WTC11 (cell line): ENCODE measurements at regions not wholly inside any gene's neighbourhood (a gene's known extent, or its start where the extent isn't known, plus 50 kb on each side); places are given as distances from the start of the nearest gene placed in this dataset.

Experiments used
- ELF4 ChIP-seq: sonication (generic); formaldehyde crosslinking; IDR thresholded peaks from 2 replicates; pipeline ENCODE4 v1.8.1; 2022; ENCODE audit warnings: low read depth, mild to moderate bottlenecking, moderate library complexity, missing genetic modification reagents
- FOXK1 ChIP-seq: sonication (generic); formaldehyde crosslinking; IDR thresholded peaks from 2 replicates; pipeline ENCODE4 v1.8.0; 2022; ENCODE audit warnings: mild to moderate bottlenecking, moderate library complexity, missing genetic modification reagents
- TCF7 ChIP-seq: sonication (generic); formaldehyde crosslinking; IDR thresholded peaks from 2 replicates; pipeline ENCODE4 v1.8.0; 2022; ENCODE audit warnings: mild to moderate bottlenecking, low read depth, missing genetic modification reagents, moderate library complexity
- ZBTB21 ChIP-seq: sonication (generic); formaldehyde crosslinking; IDR thresholded peaks from 2 replicates; pipeline ENCODE4 v1.8.1; 2023; ENCODE audit warnings: mild to moderate bottlenecking, missing genetic modification reagents, borderline replicate concordance
- TF ChIP-seq, protein P1 (sequence below): fragments of 200-600 bp; IDR thresholded peaks from 2 replicates; pipeline ENCODE4 v1.8.0; 2022; ENCODE audit warnings: antibody characterized with exemption

DNA sequence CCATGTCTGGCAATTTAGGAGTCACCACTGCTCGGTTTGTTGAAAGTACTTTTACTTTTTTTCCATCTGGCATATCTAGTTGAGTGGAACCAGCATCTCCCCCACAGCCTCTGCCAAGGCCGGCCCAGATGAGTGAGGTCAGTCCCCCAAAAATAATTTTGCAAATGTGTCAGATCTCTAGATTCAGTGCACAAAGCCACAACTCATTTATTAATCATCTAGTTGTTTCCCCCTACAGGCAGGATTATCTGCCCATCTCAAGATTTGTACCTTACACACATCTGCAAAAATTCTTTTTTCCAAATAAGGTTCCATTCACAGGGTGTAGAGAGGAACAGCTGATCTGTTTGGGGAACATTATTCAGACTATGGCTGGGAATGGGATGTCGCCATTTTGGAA lies 174.0 kb upstream of the MXRA5 start:
- TF ChIP-seq TCF7 (CRISPR knock-in tag) = no peak
- TF ChIP-seq FOXK1 (CRISPR knock-in tag) = no peak
- TF ChIP-seq ZBTB21 (CRISPR knock-in tag) = no peak
- TF ChIP-seq, protein P1, sequence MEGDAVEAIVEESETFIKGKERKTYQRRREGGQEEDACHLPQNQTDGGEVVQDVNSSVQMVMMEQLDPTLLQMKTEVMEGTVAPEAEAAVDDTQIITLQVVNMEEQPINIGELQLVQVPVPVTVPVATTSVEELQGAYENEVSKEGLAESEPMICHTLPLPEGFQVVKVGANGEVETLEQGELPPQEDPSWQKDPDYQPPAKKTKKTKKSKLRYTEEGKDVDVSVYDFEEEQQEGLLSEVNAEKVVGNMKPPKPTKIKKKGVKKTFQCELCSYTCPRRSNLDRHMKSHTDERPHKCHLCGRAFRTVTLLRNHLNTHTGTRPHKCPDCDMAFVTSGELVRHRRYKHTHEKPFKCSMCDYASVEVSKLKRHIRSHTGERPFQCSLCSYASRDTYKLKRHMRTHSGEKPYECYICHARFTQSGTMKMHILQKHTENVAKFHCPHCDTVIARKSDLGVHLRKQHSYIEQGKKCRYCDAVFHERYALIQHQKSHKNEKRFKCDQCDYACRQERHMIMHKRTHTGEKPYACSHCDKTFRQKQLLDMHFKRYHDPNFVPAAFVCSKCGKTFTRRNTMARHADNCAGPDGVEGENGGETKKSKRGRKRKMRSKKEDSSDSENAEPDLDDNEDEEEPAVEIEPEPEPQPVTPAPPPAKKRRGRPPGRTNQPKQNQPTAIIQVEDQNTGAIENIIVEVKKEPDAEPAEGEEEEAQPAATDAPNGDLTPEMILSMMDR = no peak
- no peak for TF ChIP-seq ELF4 (CRISPR knock-in tag)
